ENCODE measurements at regions not wholly inside any gene's neighbourhood (a gene's known extent, or its start where the extent isn't known, plus 50 kb on each side); places are given as distances from the start of the nearest gene placed in this dataset.
"Not testable (repeated sequence)": the region's sequence is repeated elsewhere in the genome, so short reads cannot be mapped to it uniquely, and the experiment has no call there.

GRCh38 chr4:112830753-112831386, 193.9 kb downstream of the LARP7 start:
- no peak for TF ChIP-seq CTCF (IDR thresholded peaks at IDR 0.05; ENCODE audit: unreplicated experiment)
- H3K27me3 Mint-ChIP-seq (ENCODE audit: unreplicated experiment), result no peaks in the 10 kb centered on the region
- no peak overlapping the region for H3K27ac Mint-ChIP-seq (ENCODE audit: unreplicated experiment)
- CTCF ChIA-PET, result no interaction called here
- no TSS peak for BruUV-seq (replicated peaks)
- H3K9me3 Mint-ChIP-seq (ENCODE audit: low read depth, unreplicated experiment), result peaks cover 4% of the 10 kb centered on the region
- no peak overlapping the region for H3K4me3 Mint-ChIP-seq (ENCODE audit: low read depth, unreplicated experiment)
- intact Hi-C loops (cut with micrococcal nuclease; ENCODE audit: unreplicated experiment), result no loop called here
- no peaks in the 10 kb centered on the region for H3K4me1 Mint-ChIP-seq (ENCODE audit: low read depth, unreplicated experiment)
- no peak for DNase-seq
- H3K36me3 Mint-ChIP-seq (ENCODE audit: insufficient read depth, unreplicated experiment), result no peaks in the 10 kb centered on the region

GRCh38 chr4:112832493-112832892, 195.6 kb downstream of the LARP7 start:
- no TSS peak for BruUV-seq (replicated peaks)
- Mint-ChIP-seq H3K27me3 (ENCODE audit: unreplicated experiment) (no peaks in the 10 kb centered on the region), H3K4me1 (ENCODE audit: low read depth, unreplicated experiment) (no peaks in the 10 kb centered on the region), H3K27ac (ENCODE audit: unreplicated experiment) (no peak overlapping the region), H3K4me3 (ENCODE audit: low read depth, unreplicated experiment) (no peak overlapping the region), H3K36me3 (ENCODE audit: insufficient read depth, unreplicated experiment) (no peaks in the 10 kb centered on the region), H3K9me3 (ENCODE audit: low read depth, unreplicated experiment) (peaks cover 8% of the 10 kb centered on the region)
- CTCF ChIA-PET, result no interaction called here
- DNase-seq, result no peak
- intact Hi-C loops (cut with micrococcal nuclease; ENCODE audit: unreplicated experiment), result no loop called here
- TF ChIP-seq CTCF (IDR thresholded peaks at IDR 0.05; ENCODE audit: unreplicated experiment), result no peak

GRCh38 chr4:112836895-112837294, 200.0 kb downstream of the LARP7 start:
- no peak overlapping the region for H3K4me3 Mint-ChIP-seq (ENCODE audit: low read depth, unreplicated experiment)
- no peaks in the 10 kb centered on the region for H3K27me3 Mint-ChIP-seq (ENCODE audit: unreplicated experiment)
- no peak for TF ChIP-seq CTCF (IDR thresholded peaks at IDR 0.05; ENCODE audit: unreplicated experiment)
- H3K36me3 Mint-ChIP-seq (ENCODE audit: insufficient read depth, unreplicated experiment), result no peaks in the 10 kb centered on the region
- no TSS peak for BruUV-seq (replicated peaks)
- no peak overlapping the region for H3K27ac Mint-ChIP-seq (ENCODE audit: unreplicated experiment)
- intact Hi-C loops (cut with micrococcal nuclease; ENCODE audit: unreplicated experiment), result no loop called here
- CTCF ChIA-PET, result no interaction called here
- H3K4me1 Mint-ChIP-seq (ENCODE audit: low read depth, unreplicated experiment), result no peaks in the 10 kb centered on the region
- H3K9me3 Mint-ChIP-seq (ENCODE audit: low read depth, unreplicated experiment), result peaks cover 4% of the 10 kb centered on the region
- DNase-seq, result no peak

GRCh38 chr4:112838015-112838414, 201.1 kb downstream of the LARP7 start:
- intact Hi-C loops (cut with micrococcal nuclease; ENCODE audit: unreplicated experiment); H3K27ac Mint-ChIP-seq (ENCODE audit: unreplicated experiment); BruUV-seq (replicated peaks); H3K36me3 Mint-ChIP-seq (ENCODE audit: insufficient read depth, unreplicated experiment); DNase-seq; H3K4me1 Mint-ChIP-seq (ENCODE audit: low read depth, unreplicated experiment); H3K4me3 Mint-ChIP-seq (ENCODE audit: low read depth, unreplicated experiment); H3K27me3 Mint-ChIP-seq (ENCODE audit: unreplicated experiment); H3K9me3 Mint-ChIP-seq (ENCODE audit: low read depth, unreplicated experiment); CTCF ChIA-PET: not testable (repeated sequence)

- intact Hi-C loops (cut with micrococcal nuclease; ENCODE audit: unreplicated experiment), result no loop called here
- no peak for DNase-seq
- H3K4me1 Mint-ChIP-seq (ENCODE audit: low read depth, unreplicated experiment), result no peaks in the 10 kb centered on the region
- CTCF ChIA-PET, result no interaction called here
- no peak overlapping the region for H3K4me3 Mint-ChIP-seq (ENCODE audit: low read depth, unreplicated experiment)
- H3K9me3 Mint-ChIP-seq (ENCODE audit: low read depth, unreplicated experiment), result peaks cover 4% of the 10 kb centered on the region
- BruUV-seq (replicated peaks), result no TSS peak
- H3K27me3 Mint-ChIP-seq (ENCODE audit: unreplicated experiment), result no peaks in the 10 kb centered on the region
- no peak for TF ChIP-seq CTCF (IDR thresholded peaks at IDR 0.05; ENCODE audit: unreplicated experiment)
- no peak overlapping the region for H3K27ac Mint-ChIP-seq (ENCODE audit: unreplicated experiment)
- H3K36me3 Mint-ChIP-seq (ENCODE audit: insufficient read depth, unreplicated experiment), result no peaks in the 10 kb centered on the region
Observed at GRCh38 chr4:112840061-112840460, 203.1 kb downstream of the LARP7 start.
